RWPE2 (cell line): ENCODE measurements at regions not wholly inside any gene's neighbourhood (a gene's known extent, or its start where the extent isn't known, plus 50 kb on each side); places are given as distances from the start of the nearest gene placed in this dataset.

Experiments used
- ATAC-seq: fragments of 200-7000 bp; cut with Tn5 transposase; 3 replicates; pipeline ENCODE4 v1.9.1; 2021; ENCODE audit warnings: low read depth
- DNase-seq: peaks from one replicate; pipeline ENCODE4 v3.0.0-alpha.2; 2020; ENCODE audit warnings: low spot score
- H3K27ac ChIP-seq: fragments of 450-650 bp; 2 replicates; pipeline ENCODE4 v1.5.1; 2017; ENCODE audit warnings: mild to moderate bottlenecking; ENCODE audit not compliant: poor library complexity, severe bottlenecking
- H3K27me3 ChIP-seq: fragments of 250-450 bp; sonication (Bioruptor Pico); 2 replicates; pipeline ENCODE4 v1.5.1; 2021; ENCODE audit warnings: mild to moderate bottlenecking, moderate library complexity; ENCODE audit not compliant: insufficient read depth, poor library complexity, severe bottlenecking
- H3K36me3 ChIP-seq: fragments of 250-450 bp; sonication (Bioruptor Pico); 2 replicates; pipeline ENCODE4 v1.5.1; 2020; ENCODE audit warnings: low read depth, mild to moderate bottlenecking, moderate library complexity
- H3K4me1 ChIP-seq: fragments of 250-450 bp; sonication (Bioruptor Pico); 2 replicates; pipeline ENCODE4 v1.5.1; 2021; ENCODE audit warnings: mild to moderate bottlenecking, moderate library complexity; ENCODE audit not compliant: insufficient read depth, poor library complexity, severe bottlenecking
- H3K4me3 ChIP-seq: fragments of 250-450 bp; sonication (Bioruptor Pico); 2 replicates; pipeline ENCODE4 v1.5.1; 2021; ENCODE audit warnings: mild to moderate bottlenecking, moderate library complexity; ENCODE audit not compliant: severe bottlenecking
- H3K9me3 ChIP-seq: fragments of 250-450 bp; sonication (Bioruptor Pico); 2 replicates; pipeline ENCODE4 v1.5.1; 2021; ENCODE audit warnings: mild to moderate bottlenecking, moderate library complexity; ENCODE audit not compliant: severe bottlenecking
- CTCF ChIP-seq: fragments of 450-650 bp; IDR thresholded peaks from one replicate; pipeline ENCODE4 v1.5.1; 2017; ENCODE audit warnings: mild to moderate bottlenecking, moderate library complexity; ENCODE audit not compliant: poor library complexity, severe bottlenecking

GRCh38 chr19:32241306-32241705 lies 104.1 kb upstream of the ZNF507 start:
- Histone ChIP-seq H3K36me3 (no peaks in the 10 kb centered on the region), H3K9me3 (no peaks in the 10 kb centered on the region), H3K4me3 (no peak overlapping the region), H3K27me3 (no peaks in the 10 kb centered on the region), H3K4me1 (no peaks in the 10 kb centered on the region), H3K27ac (no peak overlapping the region)
- TF ChIP-seq CTCF, result no peak
- DNase-seq (no peak), ATAC-seq (no peak)

GRCh38 chr19:32241932-32242710 lies 103.3 kb upstream of the ZNF507 start:
- no peak for ATAC-seq

GRCh38 chr19:32246006-32246405 lies 99.4 kb upstream of the ZNF507 start:
- Histone ChIP-seq H3K27ac (no peak overlapping the region), H3K9me3 (no peaks in the 10 kb centered on the region), H3K36me3 (no peaks in the 10 kb centered on the region), H3K4me3 (no peak overlapping the region), H3K27me3 (no peaks in the 10 kb centered on the region), H3K4me1 (no peaks in the 10 kb centered on the region)
- ATAC-seq (no peak), DNase-seq (no peak)
- no peak for TF ChIP-seq CTCF

More at GRCh38 chr19:32241932-32242710, 103.3 kb upstream of the ZNF507 start:
- Histone ChIP-seq H3K27me3 (no peaks in the 10 kb centered on the region), H3K36me3 (no peaks in the 10 kb centered on the region), H3K27ac (no peak overlapping the region), H3K4me1 (no peaks in the 10 kb centered on the region), H3K9me3 (no peaks in the 10 kb centered on the region), H3K4me3 (no peak overlapping the region)
- TF ChIP-seq CTCF, result no peak
- DNase-seq, result no peak

- no peak overlapping the region for H3K4me3 ChIP-seq
- DNase-seq, result no peak
- ATAC-seq, result no peak
Observed at GRCh38 chr19:32251634-32252332, 93.6 kb upstream of the ZNF507 start.

More at GRCh38 chr19:32251634-32252332, 93.6 kb upstream of the ZNF507 start:
- Histone ChIP-seq H3K27ac (no peak overlapping the region), H3K4me1 (no peaks in the 10 kb centered on the region), H3K27me3 (no peaks in the 10 kb centered on the region), H3K36me3 (no peaks in the 10 kb centered on the region), H3K9me3 (no peaks in the 10 kb centered on the region)
- TF ChIP-seq CTCF, result no peak
